ENCODE measurements at regions not wholly inside any gene's neighbourhood (a gene's known extent, or its start where the extent isn't known, plus 50 kb on each side); places are given as distances from the start of the nearest gene placed in this dataset.
"Not testable (repeated sequence)": the region's sequence is repeated elsewhere in the genome, so short reads cannot be mapped to it uniquely, and the experiment has no call there.

- H3K4me1 ChIP-seq (ENCODE audit: control insufficient read depth, insufficient read depth, low read length, poor library complexity, severe bottlenecking): no peaks in the 10 kb centered on the region
- no peaks in the 10 kb centered on the region for H3K36me3 ChIP-seq (ENCODE audit: control insufficient read depth, insufficient read depth, low read length)
- no peak overlapping the region for H3K27ac ChIP-seq (ENCODE audit: insufficient read depth, low read length, poor library complexity, severe bottlenecking)
- H3K4me3 ChIP-seq (ENCODE audit: insufficient read depth, low read depth, low read length, poor library complexity, severe bottlenecking): no peak overlapping the region
- DNase-seq: no peak
- H3K27me3 ChIP-seq (replicated peaks; ENCODE audit: control insufficient read depth, insufficient read depth, low read length, poor library complexity, severe bottlenecking): no peaks in the 10 kb centered on the region
- H3K9me3 ChIP-seq (ENCODE audit: control insufficient read depth, low read length): no peaks in the 10 kb centered on the region
Measured at GRCh38 chr1:30446508-30446907, 276.9 kb downstream of the MATN1 start.

- Histone ChIP-seq H3K27me3 (replicated peaks; ENCODE audit: control insufficient read depth, insufficient read depth, low read length, poor library complexity, severe bottlenecking) (no peaks in the 10 kb centered on the region), H3K27ac (ENCODE audit: insufficient read depth, low read length, poor library complexity, severe bottlenecking) (no peak overlapping the region), H3K4me3 (ENCODE audit: insufficient read depth, low read depth, low read length, poor library complexity, severe bottlenecking) (no peak overlapping the region), H3K36me3 (ENCODE audit: control insufficient read depth, insufficient read depth, low read length) (no peaks in the 10 kb centered on the region), H3K9me3 (ENCODE audit: control insufficient read depth, low read length) (no peaks in the 10 kb centered on the region), H3K4me1 (ENCODE audit: control insufficient read depth, insufficient read depth, low read length, poor library complexity, severe bottlenecking) (no peaks in the 10 kb centered on the region)
- no peak for DNase-seq
Measured at GRCh38 chr1:30446095-30446494, 277.3 kb downstream of the MATN1 start.

GRCh38 chr1:30445449-30445848 lies 277.9 kb downstream of the MATN1 start:
- H3K36me3 ChIP-seq (ENCODE audit: control insufficient read depth, insufficient read depth, low read length): no peaks in the 10 kb centered on the region
- no peak overlapping the region for H3K27ac ChIP-seq (ENCODE audit: insufficient read depth, low read length, poor library complexity, severe bottlenecking)
- H3K27me3 ChIP-seq (replicated peaks; ENCODE audit: control insufficient read depth, insufficient read depth, low read length, poor library complexity, severe bottlenecking): no peaks in the 10 kb centered on the region
- DNase-seq: no peak
- H3K9me3 ChIP-seq (ENCODE audit: control insufficient read depth, low read length): no peaks in the 10 kb centered on the region
- H3K4me3 ChIP-seq (ENCODE audit: insufficient read depth, low read depth, low read length, poor library complexity, severe bottlenecking): no peak overlapping the region
- H3K4me1 ChIP-seq (ENCODE audit: control insufficient read depth, insufficient read depth, low read length, poor library complexity, severe bottlenecking): no peaks in the 10 kb centered on the region

- no peaks in the 10 kb centered on the region for H3K4me1 ChIP-seq (ENCODE audit: control insufficient read depth, insufficient read depth, low read length, poor library complexity, severe bottlenecking)
- DNase-seq: no peak
Measured at GRCh38 chr1:30444850-30445249, 278.5 kb downstream of the MATN1 start.

GRCh38 chr1:30444401-30444800 lies 279.0 kb downstream of the MATN1 start:
- Histone ChIP-seq H3K4me3 (ENCODE audit: insufficient read depth, low read depth, low read length, poor library complexity, severe bottlenecking) (no peak overlapping the region), H3K27ac (ENCODE audit: insufficient read depth, low read length, poor library complexity, severe bottlenecking) (no peak overlapping the region), H3K27me3 (replicated peaks; ENCODE audit: control insufficient read depth, insufficient read depth, low read length, poor library complexity, severe bottlenecking) (no peaks in the 10 kb centered on the region), H3K9me3 (ENCODE audit: control insufficient read depth, low read length) (no peaks in the 10 kb centered on the region), H3K36me3 (ENCODE audit: control insufficient read depth, insufficient read depth, low read length) (no peaks in the 10 kb centered on the region), H3K4me1 (ENCODE audit: control insufficient read depth, insufficient read depth, low read length, poor library complexity, severe bottlenecking) (no peaks in the 10 kb centered on the region)
- DNase-seq: no peak

More at GRCh38 chr1:30444850-30445249, 278.5 kb downstream of the MATN1 start:
- no peak overlapping the region for H3K4me3 ChIP-seq (ENCODE audit: insufficient read depth, low read depth, low read length, poor library complexity, severe bottlenecking)
- no peaks in the 10 kb centered on the region for H3K36me3 ChIP-seq (ENCODE audit: control insufficient read depth, insufficient read depth, low read length)
- no peak overlapping the region for H3K27ac ChIP-seq (ENCODE audit: insufficient read depth, low read length, poor library complexity, severe bottlenecking)
- no peaks in the 10 kb centered on the region for H3K9me3 ChIP-seq (ENCODE audit: control insufficient read depth, low read length)
- no peaks in the 10 kb centered on the region for H3K27me3 ChIP-seq (replicated peaks; ENCODE audit: control insufficient read depth, insufficient read depth, low read length, poor library complexity, severe bottlenecking)

GRCh38 chr1:30438274-30438673 lies 285.1 kb downstream of the MATN1 start:
- H3K4me1 ChIP-seq (ENCODE audit: control insufficient read depth, insufficient read depth, low read length, poor library complexity, severe bottlenecking); DNase-seq; H3K27ac ChIP-seq (ENCODE audit: insufficient read depth, low read length, poor library complexity, severe bottlenecking); H3K9me3 ChIP-seq (ENCODE audit: control insufficient read depth, low read length); H3K4me3 ChIP-seq (ENCODE audit: insufficient read depth, low read depth, low read length, poor library complexity, severe bottlenecking); H3K36me3 ChIP-seq (ENCODE audit: control insufficient read depth, insufficient read depth, low read length); H3K27me3 ChIP-seq (replicated peaks; ENCODE audit: control insufficient read depth, insufficient read depth, low read length, poor library complexity, severe bottlenecking): not testable (repeated sequence)

- no peaks in the 10 kb centered on the region for H3K36me3 ChIP-seq (ENCODE audit: control insufficient read depth, insufficient read depth, low read length)
- DNase-seq: no peak
- H3K4me1 ChIP-seq (ENCODE audit: control insufficient read depth, insufficient read depth, low read length, poor library complexity, severe bottlenecking): no peaks in the 10 kb centered on the region
- H3K4me3 ChIP-seq (ENCODE audit: insufficient read depth, low read depth, low read length, poor library complexity, severe bottlenecking): no peak overlapping the region
- H3K27ac ChIP-seq (ENCODE audit: insufficient read depth, low read length, poor library complexity, severe bottlenecking): no peak overlapping the region
- no peaks in the 10 kb centered on the region for H3K9me3 ChIP-seq (ENCODE audit: control insufficient read depth, low read length)
- no peaks in the 10 kb centered on the region for H3K27me3 ChIP-seq (replicated peaks; ENCODE audit: control insufficient read depth, insufficient read depth, low read length, poor library complexity, severe bottlenecking)
Measured at GRCh38 chr1:30437059-30437576, 286.3 kb downstream of the MATN1 start.

GRCh38 chr1:30427545-30427944 lies 295.8 kb downstream of the MATN1 start:
- H3K36me3 ChIP-seq (ENCODE audit: control insufficient read depth, insufficient read depth, low read length): no peaks in the 10 kb centered on the region
- H3K4me3 ChIP-seq (ENCODE audit: insufficient read depth, low read depth, low read length, poor library complexity, severe bottlenecking): no peak overlapping the region
- H3K27me3 ChIP-seq (replicated peaks; ENCODE audit: control insufficient read depth, insufficient read depth, low read length, poor library complexity, severe bottlenecking): no peaks in the 10 kb centered on the region
- H3K27ac ChIP-seq (ENCODE audit: insufficient read depth, low read length, poor library complexity, severe bottlenecking): no peak overlapping the region
- H3K4me1 ChIP-seq (ENCODE audit: control insufficient read depth, insufficient read depth, low read length, poor library complexity, severe bottlenecking): no peaks in the 10 kb centered on the region
- no peaks in the 10 kb centered on the region for H3K9me3 ChIP-seq (ENCODE audit: control insufficient read depth, low read length)
- DNase-seq: no peak

GRCh38 chr1:30425046-30425445 lies 298.3 kb downstream of the MATN1 start:
- no peak for DNase-seq
- Histone ChIP-seq H3K27me3 (replicated peaks; ENCODE audit: control insufficient read depth, insufficient read depth, low read length, poor library complexity, severe bottlenecking) (peaks cover 2% of the 10 kb centered on the region), H3K4me3 (ENCODE audit: insufficient read depth, low read depth, low read length, poor library complexity, severe bottlenecking) (no peak overlapping the region), H3K9me3 (ENCODE audit: control insufficient read depth, low read length) (no peaks in the 10 kb centered on the region), H3K4me1 (ENCODE audit: control insufficient read depth, insufficient read depth, low read length, poor library complexity, severe bottlenecking) (no peaks in the 10 kb centered on the region), H3K36me3 (ENCODE audit: control insufficient read depth, insufficient read depth, low read length) (no peaks in the 10 kb centered on the region), H3K27ac (ENCODE audit: insufficient read depth, low read length, poor library complexity, severe bottlenecking) (no peak overlapping the region)

GRCh38 chr1:30423570-30423969 lies 299.8 kb downstream of the MATN1 start:
- Histone ChIP-seq H3K9me3 (ENCODE audit: control insufficient read depth, low read length) (no peaks in the 10 kb centered on the region), H3K27me3 (replicated peaks; ENCODE audit: control insufficient read depth, insufficient read depth, low read length, poor library complexity, severe bottlenecking) (peaks cover 2% of the 10 kb centered on the region), H3K4me3 (ENCODE audit: insufficient read depth, low read depth, low read length, poor library complexity, severe bottlenecking) (no peak overlapping the region), H3K27ac (ENCODE audit: insufficient read depth, low read length, poor library complexity, severe bottlenecking) (no peak overlapping the region), H3K36me3 (ENCODE audit: control insufficient read depth, insufficient read depth, low read length) (no peaks in the 10 kb centered on the region), H3K4me1 (ENCODE audit: control insufficient read depth, insufficient read depth, low read length, poor library complexity, severe bottlenecking) (no peaks in the 10 kb centered on the region)
- no peak for DNase-seq

- H3K4me3 ChIP-seq (ENCODE audit: insufficient read depth, low read depth, low read length, poor library complexity, severe bottlenecking): no peak overlapping the region
- H3K9me3 ChIP-seq (ENCODE audit: control insufficient read depth, low read length): no peaks in the 10 kb centered on the region
- H3K36me3 ChIP-seq (ENCODE audit: control insufficient read depth, insufficient read depth, low read length): no peaks in the 10 kb centered on the region
- H3K4me1 ChIP-seq (ENCODE audit: control insufficient read depth, insufficient read depth, low read length, poor library complexity, severe bottlenecking): no peaks in the 10 kb centered on the region
- DNase-seq: no peak
- H3K27me3 ChIP-seq (replicated peaks; ENCODE audit: control insufficient read depth, insufficient read depth, low read length, poor library complexity, severe bottlenecking): peaks cover 2% of the 10 kb centered on the region
- H3K27ac ChIP-seq (ENCODE audit: insufficient read depth, low read length, poor library complexity, severe bottlenecking): no peak overlapping the region
Measured at GRCh38 chr1:30422251-30422650, 301.1 kb downstream of the MATN1 start.
